HG02970 (cell line): ENCODE measurements at regions not wholly inside any gene's neighbourhood (a gene's known extent, or its start where the extent isn't known, plus 50 kb on each side); places are given as distances from the start of the nearest gene placed in this dataset.
"Not testable (repeated sequence)": the region's sequence is repeated elsewhere in the genome, so short reads cannot be mapped to it uniquely, and the experiment has no call there.

Experiments used
- ATAC-seq: cut with Tn5 transposase; IDR thresholded peaks from one replicate; pipeline ENCODE4 v1.9.1; 2021; ENCODE audit warnings: mild to moderate bottlenecking, moderate library complexity, moderate number of reproducible peaks; ENCODE audit not compliant: unreplicated experiment, low FRiP score

DNA sequence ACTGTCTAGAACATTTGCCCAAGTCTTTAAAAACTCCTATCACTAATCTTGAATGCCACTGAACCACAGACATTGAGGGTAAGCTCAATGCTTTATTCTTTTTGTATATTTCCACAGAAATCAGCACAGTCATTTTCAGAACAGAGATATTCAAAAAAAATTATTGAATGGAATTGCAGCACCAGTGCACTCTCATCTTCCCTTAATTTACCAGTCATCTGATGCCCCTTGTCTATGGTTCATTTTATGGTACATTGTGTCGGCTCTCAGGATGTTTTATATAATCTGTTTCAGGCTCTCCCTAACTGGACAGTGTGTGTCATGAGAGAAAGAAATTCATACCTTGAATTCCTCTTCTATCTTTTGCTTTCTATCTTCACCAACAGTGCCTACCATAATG lies 158.4 kb upstream of the NR4A3 start:
- no peak for ATAC-seq

DNA sequence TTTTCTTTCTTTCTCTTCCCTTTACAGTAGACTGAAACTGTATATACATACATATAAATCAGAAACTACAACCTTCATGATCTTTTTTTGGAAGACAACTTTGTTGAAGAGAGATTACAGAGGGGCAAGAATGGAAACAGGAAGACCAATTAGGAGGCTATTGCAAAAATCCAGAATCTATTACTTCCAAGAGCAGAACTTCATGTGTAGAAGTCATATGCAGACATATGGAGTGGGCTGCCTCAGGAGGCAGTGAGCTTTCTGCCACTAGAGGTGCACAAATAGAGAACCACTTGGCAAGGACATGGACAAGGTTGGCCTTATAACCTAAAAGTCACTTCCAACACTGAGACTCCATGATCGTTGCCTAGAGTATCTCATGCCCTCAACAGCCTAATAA lies 157.8 kb upstream of the NR4A3 start:
- no peak for ATAC-seq

DNA sequence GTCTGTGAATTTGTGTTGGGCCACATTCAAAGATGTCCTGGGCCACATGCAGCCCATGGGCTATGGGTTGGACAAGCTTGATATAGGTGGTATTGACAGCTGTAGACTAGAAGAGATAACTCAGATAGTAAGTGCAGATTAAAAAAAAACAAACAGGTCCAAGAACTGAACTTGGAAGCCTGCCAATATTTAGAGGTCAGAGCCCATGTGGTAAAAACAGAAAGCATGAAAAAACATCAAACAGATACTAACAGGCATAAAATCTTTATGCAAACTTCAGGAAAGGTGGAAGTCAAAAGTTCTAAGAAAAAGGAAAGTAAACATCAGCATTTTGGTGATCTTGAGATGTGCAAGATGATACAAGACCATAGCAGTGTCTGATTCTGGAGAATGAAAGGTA lies 155.1 kb upstream of the NR4A3 start:
- no peak for ATAC-seq

- not testable (repeated sequence) for ATAC-seq
Observed at GRCh38 chr9:99670886-99671285, 150.8 kb upstream of the NR4A3 start.

DNA sequence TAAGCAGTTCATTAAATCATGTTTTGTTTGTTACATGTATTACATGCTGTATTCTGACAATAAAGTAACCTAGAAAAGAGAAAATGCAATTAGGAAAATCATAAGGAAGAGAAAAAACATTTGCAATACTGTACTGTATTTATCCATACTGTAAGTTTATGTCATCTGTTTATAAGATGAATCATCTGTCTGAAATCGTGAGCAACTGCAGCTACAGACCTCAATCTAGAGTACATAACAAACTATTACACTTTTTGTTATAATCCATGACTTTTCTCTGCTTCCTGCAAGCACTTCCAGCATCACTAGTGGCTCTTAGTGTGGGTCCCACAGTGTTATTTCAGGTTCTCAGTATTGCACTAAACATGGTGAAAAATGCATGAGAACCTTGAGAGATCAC lies 144.4 kb upstream of the NR4A3 start:
- no peak for ATAC-seq

- ATAC-seq = no peak
Observed at GRCh38 chr9:99678566-99678965, 143.1 kb upstream of the NR4A3 start.

GRCh38 chr9:99680191-99680590 lies 141.5 kb upstream of the NR4A3 start:
- no peak for ATAC-seq

- no peak for ATAC-seq
Observed at GRCh38 chr9:99681113-99681512, 140.6 kb upstream of the NR4A3 start.

DNA sequence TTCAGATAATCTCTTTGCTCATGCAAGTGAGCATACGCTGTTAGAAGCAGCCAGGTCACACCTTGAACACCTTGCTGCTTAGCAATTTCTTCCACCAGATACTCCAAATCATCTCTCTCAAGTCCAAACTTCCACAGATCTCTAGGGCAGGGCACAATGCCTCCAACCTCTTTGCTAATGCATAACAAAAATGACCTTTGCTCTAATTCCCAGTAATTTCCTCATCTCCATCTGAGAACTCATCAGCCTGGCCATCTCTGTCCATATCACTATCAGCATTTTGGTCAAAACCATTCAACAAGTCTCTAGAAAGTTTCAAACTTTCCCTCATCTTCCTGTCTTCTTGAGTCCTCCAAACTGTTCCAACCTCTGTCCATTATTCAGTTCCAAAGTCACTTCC lies 139.3 kb upstream of the NR4A3 start:
- no peak for ATAC-seq

- no peak for ATAC-seq
Observed at GRCh38 chr9:99682870-99683269, 138.8 kb upstream of the NR4A3 start.

- ATAC-seq = no peak
Observed at GRCh38 chr9:99690573-99690972, 131.1 kb upstream of the NR4A3 start.

GRCh38 chr9:99693888-99694287 lies 127.8 kb upstream of the NR4A3 start:
- no peak for ATAC-seq

DNA sequence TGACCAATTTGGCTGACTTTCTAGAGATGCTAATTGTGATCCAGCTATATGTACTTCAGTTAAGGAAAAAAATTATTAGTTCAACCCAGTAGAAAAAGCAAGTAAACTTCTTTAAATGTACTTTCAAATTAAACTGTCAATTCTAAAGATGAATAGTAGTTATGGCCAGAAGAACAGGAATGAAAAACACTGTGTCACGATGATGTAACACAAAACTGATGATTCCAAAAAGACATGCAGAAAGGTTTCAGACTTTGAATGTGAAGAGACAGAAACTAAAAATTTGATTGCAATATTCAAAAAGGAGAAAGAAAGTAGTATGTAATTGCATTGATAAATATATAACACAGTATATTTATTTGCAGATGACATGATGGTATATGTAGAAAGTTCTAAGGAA lies 127.3 kb upstream of the NR4A3 start:
- no peak for ATAC-seq

- ATAC-seq = no peak
Observed at GRCh38 chr9:99699396-99699795, 122.3 kb upstream of the NR4A3 start.

DNA sequence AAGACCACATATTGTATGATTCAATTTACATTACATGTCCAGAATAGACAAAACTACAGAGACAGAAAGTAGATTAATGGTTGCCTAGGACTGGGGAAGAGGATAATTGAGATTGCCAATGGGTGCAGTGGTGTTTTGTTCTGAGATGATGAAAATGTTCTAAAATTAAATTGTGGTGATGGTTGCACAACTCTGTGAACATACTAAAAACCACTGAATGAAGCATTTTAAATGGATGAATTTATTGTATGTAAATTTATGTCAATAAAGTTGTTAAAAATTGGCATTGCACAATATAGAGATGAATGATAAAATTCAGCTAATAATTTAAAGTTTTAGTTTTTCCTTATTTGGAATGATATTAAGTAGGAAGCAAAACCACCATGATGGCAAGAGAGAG lies 109.5 kb upstream of the NR4A3 start:
- ATAC-seq = no peak

DNA sequence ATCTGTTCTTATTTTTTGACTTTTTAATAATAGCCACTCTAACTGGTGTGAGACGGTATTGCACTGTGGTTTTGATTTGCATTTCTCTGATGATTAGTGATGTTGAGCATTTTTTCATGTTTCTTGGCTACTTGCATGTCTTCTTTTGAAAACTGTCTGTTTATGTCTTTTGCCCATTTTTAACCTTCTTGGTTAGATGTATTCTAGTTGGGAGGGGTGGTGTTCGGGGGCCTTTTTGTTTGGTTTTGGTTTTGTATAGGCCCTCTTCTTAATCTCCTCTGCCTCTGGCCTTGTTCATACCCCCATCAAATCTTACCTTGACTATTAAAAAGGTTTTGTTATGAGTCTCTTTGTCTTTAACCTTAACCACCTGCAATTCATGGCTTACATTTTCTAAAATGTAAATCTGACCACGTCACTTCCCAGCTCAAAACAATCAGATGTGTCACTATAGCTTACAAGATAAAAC lies 107.8 kb upstream of the NR4A3 start:
- no peak for ATAC-seq

DNA sequence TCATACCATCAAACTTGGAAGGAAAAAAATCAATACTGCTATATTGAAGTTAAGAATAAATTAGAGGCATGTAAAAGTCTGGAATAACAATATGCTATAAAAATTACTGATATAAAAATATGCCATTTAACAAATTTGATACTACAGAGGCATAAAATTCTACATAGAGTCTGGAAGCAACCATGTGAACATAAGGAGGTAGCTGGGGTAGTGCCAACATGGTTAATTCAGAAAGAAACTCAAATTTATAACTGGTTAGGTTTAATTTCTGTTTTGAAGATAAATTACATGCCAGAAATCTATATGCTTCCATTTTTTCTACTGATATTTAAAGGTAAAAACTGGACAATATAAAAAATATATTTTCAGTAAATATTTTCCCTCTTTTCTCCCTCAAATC lies 103.1 kb upstream of the NR4A3 start:
- no peak for ATAC-seq

DNA sequence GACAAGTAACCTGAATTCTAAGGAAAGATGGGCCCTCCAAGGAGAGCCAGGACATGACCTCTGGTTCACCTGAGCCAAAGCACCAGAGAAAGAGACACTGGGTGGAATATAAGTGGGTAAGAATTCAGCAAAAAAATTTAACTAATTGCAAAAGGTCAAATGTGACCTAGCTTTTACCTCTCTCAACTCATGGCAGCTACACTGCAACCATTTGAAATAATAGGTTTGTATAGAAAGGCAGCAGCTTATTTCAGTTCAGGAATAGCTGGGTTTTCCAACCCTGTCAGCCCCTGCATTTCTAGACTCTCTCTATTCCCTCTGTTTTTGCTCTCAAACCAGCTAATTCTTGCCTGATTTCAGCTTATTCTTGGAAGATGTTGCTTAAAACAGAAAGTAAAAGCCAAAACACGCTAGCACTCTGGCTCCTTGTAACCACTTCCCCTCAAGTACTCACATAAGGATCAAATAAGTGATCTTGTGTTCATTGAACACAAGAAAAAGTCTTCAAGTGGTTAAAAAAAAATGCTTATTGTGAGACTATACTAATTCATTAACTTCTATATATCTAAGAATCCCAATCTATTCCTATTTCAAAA lies 101.1 kb upstream of the NR4A3 start:
- peak; percentile 72 for ATAC-seq

DNA sequence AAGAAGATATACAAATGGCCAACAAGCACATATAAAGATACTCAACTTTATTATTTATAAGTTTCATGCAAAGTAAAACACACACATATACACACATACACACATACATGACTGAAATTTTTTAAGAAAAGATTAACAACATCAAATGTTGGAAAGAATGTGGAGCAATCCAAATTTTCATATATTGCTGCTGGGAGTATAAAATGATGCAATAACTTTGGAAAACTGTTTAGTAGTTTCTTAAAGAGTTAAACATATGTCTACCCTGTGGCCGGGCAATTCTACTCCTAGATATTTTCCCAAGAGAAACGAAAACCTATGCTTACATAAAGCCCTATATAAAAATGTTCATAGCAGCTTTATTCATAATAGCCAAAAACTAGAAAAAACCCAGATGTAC lies 99.8 kb upstream of the NR4A3 start:
- no peak for ATAC-seq

GRCh38 chr9:99722877-99723276 lies 98.8 kb upstream of the NR4A3 start:
- no peak for ATAC-seq

DNA sequence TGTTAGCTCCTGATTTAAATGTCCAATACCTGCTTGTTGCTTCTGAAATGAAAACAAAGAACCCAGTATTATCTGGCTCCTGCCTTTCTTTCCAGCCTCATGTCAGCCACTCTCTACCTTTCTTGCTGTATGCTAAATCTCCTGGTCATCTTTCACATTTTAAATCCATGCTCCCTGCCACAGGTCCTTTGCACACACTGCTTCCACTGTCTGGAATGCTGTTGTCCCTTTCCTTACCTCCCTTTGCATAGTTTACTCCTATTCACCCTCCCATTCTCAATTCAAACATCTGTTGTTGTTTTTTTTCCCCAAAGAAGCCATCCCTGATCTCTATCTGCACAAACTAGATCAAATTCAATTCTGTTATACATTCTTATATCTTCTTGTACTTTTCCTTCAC lies 97.0 kb upstream of the NR4A3 start:
- no peak for ATAC-seq

DNA sequence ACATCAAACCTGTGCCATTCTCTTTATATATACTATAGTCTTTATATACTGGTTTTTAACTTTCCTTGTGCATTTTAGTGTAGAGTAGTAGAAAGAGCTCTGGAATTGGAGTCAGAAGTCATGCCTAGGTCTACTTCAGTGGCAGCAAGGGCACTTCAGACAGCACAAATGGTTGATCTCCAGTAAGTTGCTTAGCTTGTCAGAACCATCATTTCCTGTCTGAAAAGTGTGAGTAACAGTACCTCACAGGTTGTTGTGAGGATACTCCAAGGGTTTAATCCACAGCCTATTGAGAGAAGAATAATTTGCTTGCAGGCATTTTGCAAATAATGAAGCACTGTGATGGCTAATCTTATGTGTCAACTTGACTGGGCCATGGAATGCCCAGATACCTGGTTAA lies 95.8 kb upstream of the NR4A3 start:
- ATAC-seq = no peak

DNA sequence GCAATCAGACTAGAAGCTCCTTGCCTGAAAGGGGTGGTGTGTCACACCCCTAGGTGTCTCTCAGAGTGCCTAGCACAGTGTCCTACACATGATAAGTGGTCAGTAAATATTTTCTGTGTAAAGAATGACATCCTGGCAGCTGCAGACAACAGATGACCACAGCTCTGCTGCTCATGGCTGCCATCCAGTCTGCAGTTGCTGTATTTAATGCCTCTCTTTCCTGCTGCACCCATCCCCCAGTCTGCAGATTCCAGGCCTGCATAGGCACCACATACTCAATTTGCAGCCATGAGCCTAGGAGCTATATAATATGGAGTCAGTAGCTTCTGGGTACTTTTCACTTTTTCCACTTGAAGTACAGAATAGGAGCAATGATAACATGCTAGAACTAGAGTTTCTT lies 94.9 kb upstream of the NR4A3 start:
- ATAC-seq = no peak
